ENCODE measurements at regions not wholly inside any gene's neighbourhood (a gene's known extent, or its start where the extent isn't known, plus 50 kb on each side); places are given as distances from the start of the nearest gene placed in this dataset.

- no peak for DNase-seq
- Histone ChIP-seq H4K20me1 (ENCODE audit: insufficient read depth) (no peaks in the 10 kb centered on the region), H3F3A (replicated peaks; ENCODE audit: insufficient read depth) (peaks cover 38% of the 10 kb centered on the region), H3K36me3 (replicated peaks in 1 of 2; ENCODE audit: control insufficient read depth in 1 of 2, insufficient read depth in 2 of 2, low read length in 1 of 2) (peaks cover 0 to 44% of the 10 kb centered on the region in 2 experiments), H3K4me1 (ENCODE audit: control insufficient read depth in 1 of 2, insufficient read depth in 2 of 2, low read depth in 1 of 2, low read length in 1 of 2) (peaks cover 14 to 44% of the 10 kb centered on the region in 2 experiments; a peak in 3 of 4 replicates), H3K4me2 (peak overlapping the region; percentile 75), H3K4me3 (ENCODE audit: low read depth in 2 of 2, low read length in 1 of 2) (peak overlapping the region; percentile 40 to 49; a peak in 3 of 4 replicates), H3K9ac (peak overlapping the region; percentile 83), H2AFZ (ENCODE audit: low read depth) (no peak overlapping the region), H3K9me2 (no peaks in the 10 kb centered on the region), H3K27ac (ENCODE audit: low read depth in 2 of 2, low read length in 1 of 2) (peak overlapping the region; percentile 8 to 100; a peak in 3 of 4 replicates), H3K9me3 (no peaks in the 10 kb centered on the region), H3K27me3 (ENCODE audit: insufficient read depth) (no peaks in the 10 kb centered on the region), H3K79me2 (ENCODE audit: insufficient read depth) (peaks cover 61% of the 10 kb centered on the region)
- ChIA-PET POLR2A (no interaction called here), CTCF (interaction anchor here (1.2 kb wide), 1 partner anchor 16 kb away, joined by 4 read pairs; no protein-coding TSS in a partner anchor)
- 14% methylated on average over 3 of the region's 3 CpGs for WGBS (ENCODE audit: low lambda C conversion rate)
- TF ChIP-seq MAX (IDR thresholded peaks at IDR 0.05; ENCODE audit: low read depth) (peak; percentile 78; the same call in 1 of the 2 replicates), CTCF (IDR thresholded peaks at IDR 0.05) (no peak), ELF1 (IDR thresholded peaks at IDR 0.05) (no peak), TAF1 (IDR thresholded peaks at IDR 0.05; ENCODE audit: borderline replicate concordance, low read depth, low read length) (0 out of 2 replicates have a peak, but pooled peaks have one; percentile 10), REST (IDR thresholded peaks at IDR 0.05; ENCODE audit: low read depth, low read length) (no peak), TCF12 (IDR thresholded peaks at IDR 0.05) (0 out of 2 replicates have a peak, but pooled peaks have one; percentile 27), GATA2 (CRISPR knock-in tag; IDR thresholded peaks at IDR 0.05) (no peak), FOXJ3 (CRISPR knock-in tag; IDR thresholded peaks at IDR 0.05) (no peak), NRF1 (IDR thresholded peaks at IDR 0.05; ENCODE audit: low read depth, low read length) (no peak), POLR2AphosphoS5 (IDR thresholded peaks at IDR 0.05; ENCODE audit: low read depth, low read length) (peak; percentile 47), RAD21 (IDR thresholded peaks at IDR 0.05; ENCODE audit: low read length) (no peak), SIN3A (IDR thresholded peaks at IDR 0.05; ENCODE audit: borderline replicate concordance, low read depth, low read length) (peak; percentile 52; the same call in 1 of the 2 replicates), TEAD4 (IDR thresholded peaks at IDR 0.05; ENCODE audit: borderline replicate concordance, insufficient read depth) (no peak), RXRA (IDR thresholded peaks at IDR 0.05; ENCODE audit: borderline replicate concordance, low read depth) (no peak), ZBTB33 (IDR thresholded peaks at IDR 0.05; ENCODE audit: borderline replicate concordance, low read depth) (no peak), RFX5 (IDR thresholded peaks at IDR 0.05; ENCODE audit: low read length) (no peak), YY1 (IDR thresholded peaks at IDR 0.05; ENCODE audit: low read depth) (no peak)
- TF ChIP-seq, protein P1, sequence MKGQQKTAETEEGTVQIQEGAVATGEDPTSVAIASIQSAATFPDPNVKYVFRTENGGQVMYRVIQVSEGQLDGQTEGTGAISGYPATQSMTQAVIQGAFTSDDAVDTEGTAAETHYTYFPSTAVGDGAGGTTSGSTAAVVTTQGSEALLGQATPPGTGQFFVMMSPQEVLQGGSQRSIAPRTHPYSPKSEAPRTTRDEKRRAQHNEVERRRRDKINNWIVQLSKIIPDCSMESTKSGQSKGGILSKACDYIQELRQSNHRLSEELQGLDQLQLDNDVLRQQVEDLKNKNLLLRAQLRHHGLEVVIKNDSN (IDR thresholded peaks at IDR 0.05; ENCODE audit: borderline replicate concordance, low read depth), result peak; percentile 61; the same call in 1 of the 2 replicates
- TF ChIP-seq, protein P2, sequence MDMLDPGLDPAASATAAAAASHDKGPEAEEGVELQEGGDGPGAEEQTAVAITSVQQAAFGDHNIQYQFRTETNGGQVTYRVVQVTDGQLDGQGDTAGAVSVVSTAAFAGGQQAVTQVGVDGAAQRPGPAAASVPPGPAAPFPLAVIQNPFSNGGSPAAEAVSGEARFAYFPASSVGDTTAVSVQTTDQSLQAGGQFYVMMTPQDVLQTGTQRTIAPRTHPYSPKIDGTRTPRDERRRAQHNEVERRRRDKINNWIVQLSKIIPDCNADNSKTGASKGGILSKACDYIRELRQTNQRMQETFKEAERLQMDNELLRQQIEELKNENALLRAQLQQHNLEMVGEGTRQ (IDR thresholded peaks at IDR 0.05; ENCODE audit: borderline replicate concordance, low read depth, low read length), result no peak
- TF ChIP-seq, protein P3, sequence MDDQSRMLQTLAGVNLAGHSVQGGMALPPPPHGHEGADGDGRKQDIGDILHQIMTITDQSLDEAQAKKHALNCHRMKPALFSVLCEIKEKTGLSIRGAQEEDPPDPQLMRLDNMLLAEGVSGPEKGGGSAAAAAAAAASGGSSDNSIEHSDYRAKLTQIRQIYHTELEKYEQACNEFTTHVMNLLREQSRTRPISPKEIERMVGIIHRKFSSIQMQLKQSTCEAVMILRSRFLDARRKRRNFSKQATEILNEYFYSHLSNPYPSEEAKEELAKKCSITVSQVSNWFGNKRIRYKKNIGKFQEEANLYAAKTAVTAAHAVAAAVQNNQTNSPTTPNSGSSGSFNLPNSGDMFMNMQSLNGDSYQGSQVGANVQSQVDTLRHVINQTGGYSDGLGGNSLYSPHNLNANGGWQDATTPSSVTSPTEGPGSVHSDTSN (IDR thresholded peaks at IDR 0.05), result no peak
These were observed 342.0 kb upstream of the PODXL start for GRCh38 chr7:131898418-131898817.

Measured in SK-N-SH (cell line).